NCI-H2029 (cell line): ENCODE measurements at regions not wholly inside any gene's neighbourhood (a gene's known extent, or its start where the extent isn't known, plus 50 kb on each side); places are given as distances from the start of the nearest gene placed in this dataset.

ENCODE experiments used
- DNase-seq: peaks from one replicate; lab custom pipeline; 2025; lab: John Stamatoyannopoulos, UW

DNA sequence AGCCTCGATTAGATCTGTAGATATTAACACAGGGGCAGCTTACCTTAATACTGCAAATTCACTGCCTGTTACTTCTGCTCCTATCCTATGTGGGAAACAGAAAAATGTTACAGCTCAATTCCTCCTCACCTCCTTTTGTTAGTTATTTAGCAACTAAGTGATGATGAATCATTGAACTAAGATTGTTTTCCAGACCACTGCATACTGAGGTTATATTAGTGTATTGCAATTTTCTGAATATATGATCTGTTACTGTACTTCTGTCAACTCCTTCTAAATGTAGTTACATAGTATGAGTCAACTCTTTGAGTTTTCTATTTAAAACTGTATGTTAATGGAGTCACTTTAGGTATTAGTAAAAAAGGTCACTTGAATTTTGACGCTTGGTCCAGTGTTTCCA lies 331.5 kb upstream of the SLCO3A1 start:
- no peak for DNase-seq

DNA sequence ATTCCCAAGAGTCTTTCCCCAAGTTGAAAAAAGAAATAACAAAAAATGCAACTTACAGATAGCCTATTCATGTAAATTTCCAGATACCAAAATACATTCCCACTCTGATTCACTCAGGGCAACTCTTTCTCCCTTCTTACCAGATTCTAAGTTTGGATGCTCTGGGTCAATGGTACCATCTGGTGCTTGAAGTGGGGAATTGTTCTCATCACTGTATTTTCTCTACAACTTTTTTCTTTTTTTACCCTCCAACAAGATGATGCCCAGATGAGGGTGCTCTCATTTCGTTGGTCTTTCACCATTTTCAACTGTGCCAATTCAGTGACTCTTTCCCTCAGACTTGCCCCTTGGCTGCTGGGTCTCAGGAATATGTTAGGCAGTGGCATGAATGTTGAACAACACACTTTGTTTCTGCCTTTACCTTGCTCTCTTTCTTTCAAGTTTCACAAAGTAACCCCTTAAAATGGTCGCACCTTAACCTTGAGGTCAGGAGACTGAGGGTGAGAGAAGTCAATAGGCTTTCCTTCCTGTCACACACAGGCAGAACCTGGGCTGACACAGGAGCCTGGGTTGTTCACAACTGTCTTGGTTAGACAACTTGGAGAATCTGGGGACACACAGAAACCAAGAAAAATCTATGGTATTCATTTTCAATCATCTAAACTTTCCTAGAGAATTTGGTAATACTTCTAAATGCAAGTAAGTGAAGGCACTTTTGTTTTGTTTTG lies 330.7 kb upstream of the SLCO3A1 start:
- no peak for DNase-seq

DNA sequence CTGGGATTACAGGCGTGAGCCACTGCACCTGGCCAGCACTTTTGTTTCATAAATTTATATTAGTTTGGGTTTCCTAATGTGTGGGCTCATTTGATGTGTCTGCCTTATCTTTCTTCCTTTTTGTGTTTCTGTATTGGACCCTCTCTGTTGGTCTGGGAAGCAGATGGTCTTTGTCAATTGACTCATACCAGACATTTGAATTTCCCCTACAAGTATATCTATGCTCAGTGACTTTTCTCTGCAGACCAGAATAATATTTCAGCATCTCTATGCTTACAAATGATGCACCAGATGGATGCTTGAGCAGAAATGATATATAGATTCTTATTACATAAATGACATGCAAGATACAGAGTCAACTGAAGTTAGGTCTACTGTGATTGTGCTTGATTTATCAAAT lies 329.9 kb upstream of the SLCO3A1 start:
- DNase-seq: no peak

DNA sequence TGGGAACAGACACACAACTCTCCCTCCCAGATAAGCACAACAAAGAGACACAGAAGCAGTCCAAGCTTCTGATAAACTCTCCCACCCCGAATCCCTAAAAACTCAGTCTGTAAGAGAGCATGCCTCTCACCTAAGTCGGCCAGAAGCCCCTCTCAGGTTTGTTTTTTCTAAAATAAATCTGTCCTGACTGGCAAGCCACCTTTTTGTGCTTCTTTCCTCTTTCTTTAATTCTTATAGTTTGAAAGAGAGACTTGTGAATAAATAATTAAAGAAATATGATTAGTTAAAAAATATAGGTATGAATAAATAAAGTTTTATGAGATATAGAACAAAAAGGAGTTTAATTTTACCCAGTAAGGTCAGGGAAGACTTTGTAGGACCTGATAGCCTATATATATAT lies 329.0 kb upstream of the SLCO3A1 start:
- no peak for DNase-seq

DNA sequence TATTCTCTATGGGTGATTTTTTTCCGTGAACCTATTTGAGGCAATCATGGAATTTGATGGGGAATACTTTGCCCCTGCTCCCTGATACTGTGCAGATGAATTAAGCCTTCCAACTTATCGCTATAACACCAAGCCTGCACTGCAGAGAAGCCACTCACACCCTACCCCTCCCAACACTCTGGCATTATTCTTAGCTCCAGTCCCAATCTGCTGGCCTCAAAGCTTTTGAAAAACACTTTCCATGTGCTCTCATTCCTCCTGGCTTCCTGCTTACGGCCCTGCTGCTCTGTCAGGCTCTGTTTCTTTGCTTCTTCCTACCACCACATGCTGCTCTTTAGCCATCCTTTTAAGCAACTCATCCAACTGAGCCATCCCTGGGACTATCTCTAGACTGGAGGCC lies 327.8 kb upstream of the SLCO3A1 start:
- DNase-seq: no peak

DNA sequence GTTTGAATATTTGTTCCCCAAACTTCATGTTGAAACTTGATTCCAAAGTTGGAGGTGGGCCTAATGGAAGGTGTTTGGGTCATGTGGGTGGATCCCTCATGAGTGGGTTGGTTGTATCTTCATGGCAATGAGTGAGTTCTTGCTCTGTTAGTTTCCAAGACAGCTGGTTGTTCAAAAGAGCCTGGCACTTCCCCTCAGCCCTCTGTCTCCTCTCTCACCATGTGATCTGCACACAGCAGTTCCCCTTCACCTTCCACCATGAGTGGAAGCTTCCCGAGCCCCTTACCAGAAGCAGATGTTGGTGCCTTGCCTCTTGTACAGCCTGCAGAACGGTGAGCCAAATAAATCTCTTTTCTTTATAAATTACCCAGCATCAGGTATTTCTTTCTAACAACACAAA lies 327.1 kb upstream of the SLCO3A1 start:
- DNase-seq: no peak

DNA sequence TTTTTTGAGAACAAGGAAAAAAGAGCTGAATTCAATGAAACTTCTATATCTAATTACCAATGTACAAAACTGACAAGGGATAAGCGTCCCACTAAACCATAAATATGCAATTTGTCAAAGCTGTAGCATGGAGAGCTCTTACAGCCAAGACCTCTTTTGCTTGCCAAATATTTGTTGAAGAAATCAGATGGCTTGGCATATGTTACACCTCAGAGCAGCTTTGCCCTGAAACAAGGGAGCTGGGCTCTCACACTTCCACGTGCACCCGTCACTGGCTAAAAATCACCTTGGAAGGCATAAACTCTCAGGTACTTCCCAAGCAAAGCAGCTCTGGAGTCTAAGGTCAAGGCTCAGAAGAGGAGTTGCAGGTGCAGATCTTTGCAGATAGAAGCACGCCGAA lies 324.7 kb upstream of the SLCO3A1 start:
- no peak for DNase-seq

DNA sequence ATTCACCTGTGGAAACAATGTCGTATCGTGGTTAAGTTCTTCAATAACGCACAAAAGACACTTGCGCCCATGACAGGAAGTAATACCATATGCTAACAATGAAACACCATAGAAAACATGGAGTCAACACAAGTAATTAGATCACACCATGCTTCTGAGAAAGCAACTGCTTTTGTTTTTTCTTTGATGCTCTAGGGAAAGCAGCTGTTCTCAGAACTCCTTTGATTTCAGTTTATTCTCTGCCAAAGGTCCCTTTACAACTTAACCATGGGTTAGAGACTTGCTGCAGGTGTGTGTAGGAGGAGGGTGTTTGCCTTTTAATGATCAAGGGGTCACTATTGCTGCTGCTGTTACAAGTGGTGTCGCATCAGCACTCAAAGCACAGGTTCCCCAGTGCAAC lies 324.0 kb upstream of the SLCO3A1 start:
- no peak for DNase-seq

DNA sequence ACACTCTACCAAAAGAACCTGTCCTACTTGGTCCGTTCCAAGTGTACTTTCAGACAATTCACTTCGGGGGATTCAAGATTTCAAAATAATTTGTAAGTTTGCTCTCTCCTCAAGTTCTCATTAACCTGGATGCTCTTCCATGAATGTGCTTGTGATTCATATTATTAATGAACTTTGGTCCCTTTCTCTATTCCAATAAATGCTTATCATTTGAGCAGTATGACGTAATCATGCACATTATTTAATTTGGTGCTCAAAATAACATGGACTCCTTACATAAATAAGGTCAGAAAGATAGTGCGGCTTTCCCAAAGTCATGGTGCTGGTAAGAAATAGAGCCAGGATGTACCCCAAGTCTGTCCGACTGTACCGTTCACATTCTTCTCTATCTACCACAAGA lies 323.2 kb upstream of the SLCO3A1 start:
- DNase-seq: no peak

DNA sequence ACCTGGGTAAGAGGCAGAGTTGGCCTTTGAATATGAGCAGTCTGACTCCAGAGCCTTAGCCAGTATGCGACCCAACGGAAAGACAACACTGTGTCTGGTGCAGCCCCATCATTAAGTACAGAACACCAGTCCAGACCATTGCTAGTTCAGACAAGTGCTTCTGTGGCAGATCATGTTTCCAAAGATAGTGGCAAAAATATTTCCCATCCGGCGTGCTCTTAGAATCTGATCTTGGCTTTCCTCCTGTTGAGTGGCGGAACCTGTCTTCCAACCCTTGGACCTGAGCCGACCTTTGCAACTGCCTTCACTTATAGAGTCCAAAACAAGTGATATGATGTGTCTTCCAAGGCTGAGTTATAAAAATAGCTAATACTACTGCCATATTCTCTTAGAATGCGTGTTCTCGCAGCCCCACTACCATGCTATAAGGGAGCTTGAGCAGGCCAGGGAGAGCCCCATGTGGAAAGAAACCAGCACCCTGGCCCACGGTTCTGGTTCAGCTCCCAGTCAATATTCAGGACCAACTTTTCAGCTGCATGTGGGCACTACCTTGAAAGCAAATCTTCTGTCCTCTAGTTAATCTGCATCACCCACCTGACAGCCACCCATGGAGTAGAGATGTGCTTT lies 322.4 kb upstream of the SLCO3A1 start:
- no peak for DNase-seq

DNA sequence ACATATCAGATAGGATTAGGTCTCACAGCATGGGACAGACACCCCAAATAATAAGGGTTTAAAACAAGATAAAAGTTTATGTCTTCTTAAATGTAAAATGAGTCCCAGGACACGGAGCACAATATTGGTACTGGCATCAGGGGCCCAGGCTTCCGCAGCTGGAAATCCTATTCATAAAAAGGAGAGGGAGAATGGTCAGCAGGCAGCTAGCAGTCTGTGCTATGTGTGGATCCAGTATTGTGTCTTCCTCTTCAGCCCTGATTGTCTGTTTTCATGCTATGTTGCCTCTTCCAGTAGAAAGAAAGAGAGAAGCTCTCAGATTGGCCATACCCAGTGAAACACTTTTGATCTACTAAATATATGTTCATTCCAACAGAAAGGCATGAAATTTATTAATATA lies 319.3 kb upstream of the SLCO3A1 start:
- DNase-seq: no peak

DNA sequence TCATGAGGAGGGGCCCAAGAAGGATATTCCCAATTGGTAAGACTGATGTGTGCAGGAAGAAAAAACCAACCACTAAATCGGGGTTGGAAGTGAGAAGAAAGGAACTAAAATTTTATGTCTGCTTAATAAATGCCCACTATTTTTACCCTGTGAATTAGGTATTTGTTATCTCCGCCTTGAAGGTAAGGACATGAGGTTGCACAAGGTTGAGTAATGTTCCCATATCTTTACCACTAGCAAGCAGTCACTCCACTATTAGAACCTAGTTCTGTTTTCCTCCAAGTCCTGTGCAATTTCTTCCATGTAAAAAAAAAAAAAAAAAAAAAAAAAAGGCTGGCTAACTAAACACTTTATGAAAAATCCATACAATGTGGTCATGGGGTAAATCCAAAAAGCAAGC lies 318.5 kb upstream of the SLCO3A1 start:
- no peak for DNase-seq

DNA sequence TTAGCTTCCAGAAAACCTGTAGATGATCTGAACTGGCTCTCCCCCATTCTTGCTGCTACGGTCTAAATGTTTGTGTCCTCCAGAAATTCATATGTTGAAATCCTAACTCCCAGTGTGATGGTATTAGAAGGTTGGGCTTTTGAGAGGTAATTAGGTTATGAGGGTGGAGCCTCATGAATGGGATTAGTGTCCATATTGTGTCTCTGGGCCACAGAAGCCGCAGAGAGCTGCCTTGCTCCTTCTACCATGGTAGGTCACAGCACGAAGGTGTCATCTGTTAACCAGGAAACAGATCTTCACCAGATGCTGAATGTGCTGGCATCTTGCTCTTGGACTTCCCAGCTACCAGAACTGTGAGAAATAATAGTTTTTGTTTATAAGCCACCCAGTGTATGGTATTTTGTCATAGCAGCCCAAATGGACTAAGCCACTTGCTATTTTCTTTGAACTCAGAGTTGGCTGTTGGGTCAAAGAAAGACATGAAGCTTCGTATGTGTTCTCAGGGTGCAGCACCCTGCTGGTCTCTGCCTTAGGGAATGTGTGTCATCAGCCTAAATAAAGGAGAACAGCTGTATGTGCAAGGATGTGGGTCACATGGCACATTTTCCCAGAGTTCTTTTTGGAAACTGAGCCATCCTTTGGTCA lies 317.5 kb upstream of the SLCO3A1 start:
- DNase-seq: no peak

DNA sequence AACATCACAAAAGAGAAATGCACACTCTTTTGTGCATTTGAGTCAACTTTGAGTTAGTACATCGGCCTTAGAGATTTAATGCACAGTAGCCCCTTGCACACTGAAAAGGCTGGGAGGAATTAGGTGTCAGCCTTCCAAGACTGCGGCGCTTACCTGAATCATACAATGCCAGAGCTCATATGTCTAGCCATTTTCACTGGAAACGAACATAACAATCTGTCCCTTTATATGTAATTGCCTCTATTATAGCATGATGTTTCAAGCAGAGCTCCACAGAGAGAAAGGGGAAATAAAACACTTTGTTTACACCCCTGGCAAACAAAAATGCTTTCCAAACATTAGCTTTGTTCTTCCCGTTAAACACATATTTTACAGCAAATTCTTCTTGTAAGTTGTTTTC lies 315.7 kb upstream of the SLCO3A1 start:
- no peak for DNase-seq

DNA sequence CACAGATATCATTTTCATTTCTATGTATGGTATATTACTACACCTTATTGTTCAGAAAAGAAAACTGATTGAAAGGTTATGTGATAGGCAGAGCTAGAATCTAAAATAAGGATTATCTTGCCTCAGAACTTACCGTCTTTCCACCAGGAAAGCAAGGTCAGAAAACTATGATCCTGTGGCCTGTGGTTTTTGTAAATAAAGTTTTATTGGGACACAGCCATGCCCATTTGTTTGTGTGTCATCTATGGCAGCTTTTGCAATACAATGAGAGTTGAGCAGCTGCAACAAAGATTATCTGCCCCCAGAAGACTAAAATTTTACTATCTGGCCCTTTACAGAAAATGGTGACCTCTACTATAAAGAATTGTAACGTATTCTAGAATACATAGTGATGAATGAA lies 314.7 kb upstream of the SLCO3A1 start:
- no peak for DNase-seq

DNA sequence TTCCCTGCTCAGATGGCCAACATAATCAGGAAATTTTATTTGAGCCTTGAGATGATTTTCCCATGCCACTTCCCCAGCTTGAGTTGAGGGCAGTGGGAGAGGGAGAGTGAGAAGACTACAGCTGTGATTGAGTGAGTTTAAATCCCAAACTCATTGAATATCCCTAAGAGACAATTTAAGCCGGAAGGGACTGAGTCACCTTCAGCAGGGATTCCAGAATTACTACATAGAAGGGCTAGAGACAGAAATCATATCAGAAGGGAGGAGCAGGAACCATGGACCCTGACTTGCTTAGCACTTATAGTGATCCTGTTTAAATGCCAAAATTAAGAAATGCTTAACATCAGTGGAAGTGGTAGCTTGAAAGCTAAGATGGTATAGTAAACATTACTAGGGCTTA lies 312.2 kb upstream of the SLCO3A1 start:
- no peak for DNase-seq

DNA sequence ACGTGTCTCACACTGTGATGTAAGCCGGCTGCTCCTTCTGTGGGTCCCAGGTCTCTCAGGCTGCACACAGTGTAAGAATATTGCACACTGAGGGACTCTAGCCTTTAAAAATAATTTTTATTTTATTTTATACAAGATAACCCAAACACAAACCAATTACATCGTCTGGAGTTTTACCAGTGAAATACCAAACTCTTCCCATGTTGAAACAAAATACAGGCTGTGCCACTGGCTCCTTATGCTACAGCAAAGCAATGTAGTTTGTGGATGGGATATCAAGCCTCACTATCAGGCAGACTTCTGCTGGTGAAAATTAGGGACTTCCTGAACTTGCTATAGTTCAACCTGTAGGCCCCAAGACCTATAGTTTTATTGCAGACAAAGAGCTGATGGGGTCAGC lies 311.3 kb upstream of the SLCO3A1 start:
- DNase-seq: no peak

DNA sequence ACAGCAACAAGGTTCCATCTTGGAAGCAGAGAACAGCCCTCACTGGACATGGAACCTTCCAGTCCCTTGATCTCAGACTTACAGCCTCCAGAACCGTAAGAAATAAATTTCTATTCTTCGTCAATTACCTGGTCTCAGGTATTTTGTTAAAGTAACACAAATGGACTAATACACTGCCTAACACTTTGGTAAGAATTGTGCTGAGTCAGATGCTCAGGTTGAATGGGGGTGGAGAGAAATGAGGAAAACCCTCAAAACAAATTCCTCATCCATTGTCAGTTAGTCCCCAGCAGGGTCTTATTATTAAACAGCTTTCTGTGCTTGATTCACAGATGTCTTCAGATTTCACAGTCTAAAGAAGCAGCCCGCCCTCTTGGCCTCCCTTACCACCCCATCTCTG lies 306.2 kb upstream of the SLCO3A1 start:
- no peak for DNase-seq

DNA sequence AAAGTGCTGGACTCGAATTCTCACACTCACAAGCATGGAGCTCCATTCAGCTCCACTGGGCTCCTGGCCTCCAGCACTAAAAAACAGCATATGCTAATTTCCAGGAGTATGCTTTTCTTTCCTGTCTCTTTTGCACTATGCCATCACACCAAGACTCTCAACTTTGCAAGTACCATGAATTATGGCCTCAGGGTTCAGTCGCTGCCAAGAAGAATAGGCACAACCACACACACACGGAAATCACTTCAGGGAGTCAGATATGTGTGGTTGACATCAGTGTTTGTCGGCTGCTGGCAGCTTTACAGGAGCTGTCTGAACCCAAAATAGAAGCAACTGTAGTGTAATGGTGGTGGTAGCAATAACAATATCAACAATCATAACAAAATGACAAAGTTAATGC lies 305.0 kb upstream of the SLCO3A1 start:
- no peak for DNase-seq

DNA sequence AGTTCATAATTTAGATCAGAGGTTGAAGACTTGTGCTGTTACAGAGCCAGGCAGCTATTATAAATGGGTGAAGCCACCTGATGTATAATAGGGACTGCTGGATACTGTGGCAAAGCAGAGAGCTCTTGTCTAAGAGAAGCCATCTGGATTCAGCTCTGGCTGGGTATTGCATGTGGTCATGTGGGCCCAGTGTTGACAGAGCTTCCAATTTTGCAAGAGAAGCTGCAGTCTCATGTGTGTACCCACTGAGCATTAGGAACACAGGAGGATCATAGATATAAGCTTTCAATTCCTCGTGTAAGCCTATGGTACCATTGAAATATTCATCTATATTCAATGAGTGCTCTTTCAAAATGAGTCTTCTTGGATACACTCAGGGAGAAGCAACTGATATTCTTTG lies 303.9 kb upstream of the SLCO3A1 start:
- DNase-seq: no peak

DNA sequence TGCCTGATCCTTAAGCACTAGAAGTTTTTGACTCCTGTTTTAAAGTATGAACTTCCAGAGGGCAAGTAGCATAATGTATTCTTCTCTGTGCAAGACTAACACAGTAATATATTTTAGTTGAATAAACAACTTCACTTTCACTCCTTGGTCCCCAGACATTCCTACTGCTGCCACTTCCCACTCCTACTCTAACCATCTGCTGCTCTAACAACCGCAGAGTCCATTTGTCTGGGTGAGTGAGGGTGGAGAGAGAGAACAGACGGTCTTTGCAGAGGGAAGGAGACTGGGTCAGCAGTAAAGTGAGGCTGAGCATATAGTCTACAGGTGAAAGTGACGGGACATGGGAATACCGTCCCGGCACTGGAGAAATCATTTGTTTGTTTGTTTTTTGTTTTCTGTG lies 301.0 kb upstream of the SLCO3A1 start:
- no peak for DNase-seq

DNA sequence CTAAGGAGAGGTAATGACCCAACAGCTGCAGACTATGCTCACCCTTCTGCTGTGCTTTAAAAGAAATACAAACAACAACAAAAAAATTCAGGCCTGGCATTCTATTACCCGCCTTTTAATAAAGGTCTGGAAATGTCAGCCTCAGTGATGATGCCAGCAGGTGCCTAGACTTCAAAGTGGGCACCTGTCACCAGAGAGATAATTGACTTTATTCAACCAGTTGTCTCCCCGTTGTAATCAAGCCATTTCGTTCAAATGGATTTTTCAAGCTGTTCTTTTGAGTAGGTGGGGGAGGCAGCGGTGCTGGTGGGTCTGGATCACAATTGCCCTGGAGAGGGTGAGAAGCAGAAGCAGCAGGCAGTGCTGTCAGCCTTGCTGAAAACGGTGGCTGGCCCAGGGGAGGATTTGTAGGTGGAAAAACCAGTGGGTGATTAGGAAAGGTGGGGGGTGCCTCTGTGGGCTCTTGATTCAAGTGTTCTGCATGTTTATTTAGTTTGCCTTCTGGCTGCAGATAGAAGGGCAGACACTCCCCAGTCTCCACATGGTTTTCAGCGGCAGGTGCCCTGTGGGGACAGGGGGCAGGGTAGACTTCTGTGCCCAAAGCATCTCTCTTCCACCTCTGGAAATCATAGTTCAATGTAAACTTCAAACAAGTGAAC lies 300.2 kb upstream of the SLCO3A1 start:
- peak; percentile 66 for DNase-seq

DNA sequence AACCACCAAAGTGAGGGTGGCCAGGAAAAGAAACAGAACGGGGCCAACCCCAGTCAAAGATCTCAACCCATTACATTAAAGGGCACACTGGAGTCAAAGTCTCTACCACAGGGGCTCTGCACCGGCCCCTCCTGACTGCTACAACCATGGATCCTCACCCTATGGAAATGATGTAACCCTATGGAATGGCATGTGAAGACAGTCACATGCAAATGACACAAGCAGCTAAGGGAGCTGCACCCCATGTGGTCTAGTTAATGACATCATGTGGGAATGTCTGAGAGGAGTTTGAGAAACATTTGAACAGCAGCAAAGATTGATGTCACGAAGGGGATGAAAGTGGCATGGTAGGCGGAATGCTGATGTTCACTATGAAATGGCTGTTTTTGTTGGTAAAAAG lies 298.2 kb upstream of the SLCO3A1 start:
- no peak for DNase-seq
